Large intestine (tissue), 3 donors: ENCODE measurements at regions not wholly inside any gene's neighbourhood (a gene's known extent, or its start where the extent isn't known, plus 50 kb on each side); places are given as distances from the start of the nearest gene placed in this dataset.
A peak's percentile ranks its signal among the peaks of the same experiment; 100 is the strongest.

Experiments used
- DNase-seq, 2 donors: peaks; one replicate each; pipeline versions ENCODE4 v3.0.0 to v3.0.0-alpha.2; 2013
- H3K27ac ChIP-seq: one replicate; pipeline ENCODE4 v1.5.1; 2013; ENCODE audit warnings: low read length
- H3K27me3 ChIP-seq: 2 replicates; pipeline ENCODE4 v1.6.1; 2013; ENCODE audit warnings: low read length; ENCODE audit not compliant: control insufficient read depth, insufficient read depth
- H3K36me3 ChIP-seq: 2 replicates; pipeline ENCODE4 v1.6.1; 2013; ENCODE audit warnings: low read length; ENCODE audit not compliant: control insufficient read depth, insufficient read depth
- H3K4me1 ChIP-seq: one replicate; pipeline ENCODE4 v1.6.1; 2013; ENCODE audit warnings: low read length; ENCODE audit not compliant: control insufficient read depth, insufficient read depth
- H3K4me3 ChIP-seq: one replicate; pipeline ENCODE4 v1.5.1; 2013; ENCODE audit warnings: low read length
- H3K9me3 ChIP-seq: one replicate; pipeline ENCODE4 v1.6.1; 2013; ENCODE audit warnings: mild to moderate bottlenecking, low read depth, low read length, moderate library complexity; ENCODE audit not compliant: control insufficient read depth
- WGBS: methylation state at CpG from one replicate; pipeline ENCODE4 v1.1.5; 2013; ENCODE audit warnings: low lambda C conversion rate; ENCODE audit not compliant: insufficient coverage; 5-methylcytosine and 5-hydroxymethylcytosine counted together

DNA sequence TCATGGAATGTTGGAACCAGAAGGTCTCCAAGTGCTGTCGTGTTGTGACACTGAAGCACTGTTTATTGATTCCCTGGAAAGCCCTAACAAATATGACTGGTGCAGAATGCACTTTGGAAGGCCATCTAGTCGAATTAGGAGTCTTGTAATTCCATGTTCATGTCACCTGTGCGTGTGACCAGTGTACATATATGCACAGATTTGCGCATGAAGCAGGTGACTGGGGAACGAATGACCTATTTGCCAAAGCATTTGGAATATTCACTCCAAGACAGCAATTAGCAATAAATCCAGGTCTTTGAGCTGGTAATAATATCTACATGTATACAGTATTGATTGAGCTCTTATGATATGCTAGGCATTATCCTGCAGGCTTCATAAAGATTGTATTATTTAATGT is 177.5 kb upstream of the PFN2 start:
- Histone ChIP-seq H3K4me1 (no peaks in the 10 kb centered on the region), H3K27ac (no peak overlapping the region), H3K36me3 (no peaks in the 10 kb centered on the region), H3K27me3 (peaks cover 8% of the 10 kb centered on the region), H3K9me3 (no peaks in the 10 kb centered on the region), H3K4me3 (no peak overlapping the region)
- DNase-seq = no peak
- no CpG with 5 or more reads among the region's 5 CpGs for whole genome bisulfite sequencing

- no peaks in the 10 kb centered on the region for H3K4me1 ChIP-seq
- no peaks in the 10 kb centered on the region for H3K36me3 ChIP-seq
- no CpG with 5 or more reads among the region's 5 CpGs for WGBS
- H3K27me3 ChIP-seq = peaks cover 8% of the 10 kb centered on the region
- no peak overlapping the region for H3K4me3 ChIP-seq
- DNase-seq = no peak
- H3K9me3 ChIP-seq = no peaks in the 10 kb centered on the region
- peak overlapping the region; percentile 25 for H3K27ac ChIP-seq
These were observed 177.1 kb upstream of the PFN2 start for GRCh38 chr3:150147776-150148175.

GRCh38 chr3:150146991-150147761 is 176.5 kb upstream of the PFN2 start:
- Histone ChIP-seq H3K9me3 (no peaks in the 10 kb centered on the region), H3K4me1 (no peaks in the 10 kb centered on the region), H3K4me3 (no peak overlapping the region), H3K36me3 (no peaks in the 10 kb centered on the region), H3K27me3 (peaks cover 4% of the 10 kb centered on the region), H3K27ac (peak overlapping the region; percentile 25)
- peak; percentile 16 to 33 for DNase-seq
- WGBS = no CpG with 5 or more reads among the region's 10 CpGs

DNA sequence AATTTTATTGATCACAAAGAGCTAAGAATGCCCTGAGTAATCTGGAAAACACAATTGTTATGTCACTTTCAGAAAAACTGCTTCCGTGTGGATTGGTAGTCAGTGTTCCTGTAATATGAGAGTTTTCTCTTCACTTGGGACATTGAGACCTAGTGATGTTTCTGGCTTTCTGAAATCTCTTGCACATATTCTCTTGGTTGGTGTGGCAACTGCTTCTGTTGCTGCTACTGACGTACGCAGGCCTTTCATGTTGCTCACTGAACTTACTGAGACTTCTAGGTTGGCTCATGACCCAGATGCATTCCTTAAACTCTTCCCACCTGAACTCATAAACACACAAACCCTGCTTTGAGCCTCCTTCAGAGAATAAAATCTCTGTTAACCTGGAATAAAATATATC is 175.0 kb upstream of the PFN2 start:
- H3K27me3 ChIP-seq = no peaks in the 10 kb centered on the region
- H3K27ac ChIP-seq = no peak overlapping the region
- 80% methylated on average over 1 of the region's 3 CpGs for WGBS
- H3K4me1 ChIP-seq = no peaks in the 10 kb centered on the region
- H3K4me3 ChIP-seq = no peak overlapping the region
- H3K36me3 ChIP-seq = no peaks in the 10 kb centered on the region
- no peaks in the 10 kb centered on the region for H3K9me3 ChIP-seq
- no peak for DNase-seq

GRCh38 chr3:150144191-150144708 is 173.6 kb upstream of the PFN2 start:
- no peak for DNase-seq
- Histone ChIP-seq H3K9me3 (no peaks in the 10 kb centered on the region), H3K27me3 (no peaks in the 10 kb centered on the region), H3K36me3 (no peaks in the 10 kb centered on the region), H3K4me1 (no peaks in the 10 kb centered on the region), H3K27ac (no peak overlapping the region), H3K4me3 (no peak overlapping the region)
- 100% methylated on average over 1 of the region's 6 CpGs for WGBS

DNA sequence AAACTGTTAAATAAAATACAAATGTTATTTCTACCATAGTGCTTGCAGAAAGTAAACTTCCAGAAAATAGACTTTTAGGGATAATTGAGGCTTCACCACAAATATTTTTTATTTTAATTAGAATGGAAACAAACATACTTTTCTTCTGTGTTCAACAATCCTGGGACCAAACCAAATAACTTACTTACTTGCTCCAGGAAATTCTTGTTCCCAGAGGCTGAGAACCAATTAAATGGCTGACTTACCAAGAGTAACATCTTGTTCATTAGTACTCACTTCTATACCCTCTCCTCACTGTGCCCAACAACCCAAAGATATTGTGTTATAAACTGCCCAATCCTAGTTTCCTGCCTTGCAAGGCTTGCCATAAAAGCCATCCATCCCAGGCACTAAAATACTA is 172.2 kb upstream of the PFN2 start:
- no peak for DNase-seq

DNA sequence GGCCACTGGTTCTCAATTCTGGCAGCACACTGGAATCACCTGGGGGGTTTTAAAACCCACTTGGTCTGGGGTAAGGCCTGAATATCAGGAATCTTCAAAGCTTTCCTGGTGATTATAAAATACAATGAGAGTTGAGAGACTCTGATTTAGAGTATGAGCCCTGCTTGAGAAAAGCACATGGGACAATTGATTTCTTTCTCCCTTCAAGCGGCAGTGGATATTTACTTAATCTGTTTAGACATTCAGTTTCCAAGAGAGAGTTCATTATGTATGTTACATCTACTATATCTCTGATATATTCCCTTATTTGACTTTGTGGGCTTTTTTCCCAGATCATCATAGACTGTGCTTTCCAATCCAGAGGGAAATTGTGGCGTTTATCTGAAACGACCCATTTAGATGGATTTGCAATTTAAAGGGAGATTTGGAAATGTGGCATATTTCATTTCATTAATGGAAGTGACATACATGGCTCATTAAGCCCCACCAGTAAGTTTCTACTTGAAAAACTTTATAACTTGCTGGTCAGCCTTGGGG is 171.2 kb upstream of the PFN2 start:
- Histone ChIP-seq H3K9me3 (no peaks in the 10 kb centered on the region), H3K4me1 (no peaks in the 10 kb centered on the region), H3K4me3 (no peak overlapping the region), H3K27ac (no peak overlapping the region), H3K36me3 (no peaks in the 10 kb centered on the region), H3K27me3 (no peaks in the 10 kb centered on the region)
- no peak for DNase-seq
- 86% methylated on average over 1 of the region's 3 CpGs for WGBS

More for the DNA sequence above, 172.2 kb upstream of the PFN2 start:
- H3K27ac ChIP-seq = no peak overlapping the region
- no peaks in the 10 kb centered on the region for H3K27me3 ChIP-seq
- no peaks in the 10 kb centered on the region for H3K36me3 ChIP-seq
- no peaks in the 10 kb centered on the region for H3K4me1 ChIP-seq
- no peaks in the 10 kb centered on the region for H3K9me3 ChIP-seq
- H3K4me3 ChIP-seq = no peak overlapping the region

DNA sequence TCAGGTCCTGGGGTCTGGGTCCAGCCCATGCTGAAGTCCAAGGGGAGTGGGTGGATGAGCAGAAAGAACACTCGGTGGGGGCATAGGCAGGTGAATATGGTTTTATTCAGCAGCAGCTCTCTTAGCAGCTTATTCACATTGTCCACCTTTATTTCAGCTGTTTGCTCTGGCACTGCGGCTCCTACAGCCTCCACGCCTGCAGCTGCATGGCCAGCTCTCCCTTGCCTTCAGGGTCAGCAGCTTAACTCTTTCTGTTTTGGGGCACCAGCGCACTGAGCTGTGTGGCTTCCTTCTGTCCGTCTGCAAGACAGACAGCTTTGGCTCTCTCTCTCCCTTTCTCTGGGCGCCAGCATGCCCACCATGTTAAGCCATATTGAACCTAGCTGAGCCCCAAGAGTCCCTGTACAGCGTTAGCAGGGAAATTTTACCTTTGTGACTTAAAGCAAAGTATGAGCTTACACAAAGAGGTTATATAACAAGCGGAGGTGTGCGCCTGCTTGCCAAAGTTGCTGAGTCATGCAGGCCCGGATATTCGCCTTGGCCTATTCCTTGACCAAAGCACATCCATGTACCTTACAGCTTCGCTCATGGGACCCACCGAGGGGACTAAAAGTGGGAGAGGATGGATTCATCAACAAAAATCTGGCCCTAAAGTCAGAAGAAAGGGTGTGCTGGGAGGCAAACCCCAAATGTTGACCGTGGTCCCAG is 170.1 kb upstream of the PFN2 start:
- Histone ChIP-seq H3K27ac (no peak overlapping the region), H3K27me3 (no peaks in the 10 kb centered on the region), H3K36me3 (no peaks in the 10 kb centered on the region), H3K4me1 (no peaks in the 10 kb centered on the region), H3K9me3 (no peaks in the 10 kb centered on the region), H3K4me3 (no peak overlapping the region)
- WGBS = no CpG with 5 or more reads among the region's 14 CpGs
- no peak for DNase-seq

GRCh38 chr3:150138824-150139223 is 168.1 kb upstream of the PFN2 start:
- 100% methylated on average over 3 of the region's 3 CpGs for WGBS

GRCh38 chr3:150136242-150136641 is 165.5 kb upstream of the PFN2 start:
- DNase-seq = no peak
- H3K27me3 ChIP-seq = no peaks in the 10 kb centered on the region
- H3K4me1 ChIP-seq = no peaks in the 10 kb centered on the region
- H3K4me3 ChIP-seq = no peak overlapping the region
- no peaks in the 10 kb centered on the region for H3K9me3 ChIP-seq
- no peaks in the 10 kb centered on the region for H3K36me3 ChIP-seq
- H3K27ac ChIP-seq = no peak overlapping the region

More at GRCh38 chr3:150138824-150139223, 168.1 kb upstream of the PFN2 start:
- H3K27ac ChIP-seq = no peak overlapping the region
- no peaks in the 10 kb centered on the region for H3K36me3 ChIP-seq
- no peak overlapping the region for H3K4me3 ChIP-seq
- no peaks in the 10 kb centered on the region for H3K27me3 ChIP-seq
- H3K4me1 ChIP-seq = no peaks in the 10 kb centered on the region
- DNase-seq = no peak
- H3K9me3 ChIP-seq = no peaks in the 10 kb centered on the region
